Brain microvascular endothelial cell (primary cell): ENCODE measurements at regions not wholly inside any gene's neighbourhood (a gene's known extent, or its start where the extent isn't known, plus 50 kb on each side); places are given as distances from the start of the nearest gene placed in this dataset.

Source experiments
- DNase-seq: peaks from one replicate; pipeline ENCODE4 v3.0.0-alpha.2; 2020
- H3K27ac ChIP-seq: fragments of 250-450 bp; sonication (Bioruptor Pico); 2 replicates; pipeline ENCODE4 v1.5.1; 2020; ENCODE audit warnings: mild to moderate bottlenecking, moderate library complexity
- H3K27me3 ChIP-seq: fragments of 250-450 bp; sonication (Bioruptor Pico); replicated peaks from 2 replicates; pipeline ENCODE4 v1.5.1; 2020; ENCODE audit warnings: mild to moderate bottlenecking
- H3K36me3 ChIP-seq: fragments of 250-450 bp; sonication (Bioruptor Pico); replicated peaks from 2 replicates; pipeline ENCODE4 v1.5.1; 2020; ENCODE audit warnings: mild to moderate bottlenecking
- H3K4me3 ChIP-seq: 2 replicates; pipeline ENCODE4 v1.5.1; 2011; ENCODE audit warnings: low read depth, mild to moderate bottlenecking, control low read depth, low read length, moderate library complexity
- in situ Hi-C: cut with HindIII; loops from 2 replicates; pipeline ENCODE4 v1.10.0; 2017; ENCODE audit warnings: low sequenced_read_pairs, low pct_ligation_motif_present
- TF ChIP-seq, protein P1 (sequence below): IDR thresholded peaks from 2 replicates; pipeline ENCODE4 v1.5.1; 2011; ENCODE audit warnings: low read depth, mild to moderate bottlenecking, moderate library complexity, low read length, control low read depth, inconsistent platforms; ENCODE audit errors: missing control alignments

DNA sequence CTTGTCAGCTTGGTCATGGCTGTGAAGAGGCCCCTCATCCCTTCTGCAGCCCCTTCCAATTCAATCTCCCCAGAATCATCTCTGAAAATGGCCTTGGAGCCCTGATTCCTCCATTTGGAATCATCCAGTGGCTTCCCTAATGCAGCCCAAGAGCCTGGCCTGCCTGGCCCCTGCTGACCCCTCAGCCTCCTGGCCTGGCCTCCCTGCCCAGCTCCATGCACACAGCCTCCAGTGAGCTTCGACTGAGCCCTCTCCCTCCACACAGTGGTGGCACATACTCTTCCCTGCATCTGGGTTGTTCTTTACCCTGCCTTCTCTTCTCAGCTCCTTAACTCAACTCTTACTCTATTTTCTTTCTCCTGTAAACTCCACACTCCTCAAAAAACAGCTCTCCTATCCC is 120.9 kb downstream of the ANKRD60 start:
- in situ Hi-C loops = no loop called here
- DNase-seq = no peak
- TF ChIP-seq, protein P1, sequence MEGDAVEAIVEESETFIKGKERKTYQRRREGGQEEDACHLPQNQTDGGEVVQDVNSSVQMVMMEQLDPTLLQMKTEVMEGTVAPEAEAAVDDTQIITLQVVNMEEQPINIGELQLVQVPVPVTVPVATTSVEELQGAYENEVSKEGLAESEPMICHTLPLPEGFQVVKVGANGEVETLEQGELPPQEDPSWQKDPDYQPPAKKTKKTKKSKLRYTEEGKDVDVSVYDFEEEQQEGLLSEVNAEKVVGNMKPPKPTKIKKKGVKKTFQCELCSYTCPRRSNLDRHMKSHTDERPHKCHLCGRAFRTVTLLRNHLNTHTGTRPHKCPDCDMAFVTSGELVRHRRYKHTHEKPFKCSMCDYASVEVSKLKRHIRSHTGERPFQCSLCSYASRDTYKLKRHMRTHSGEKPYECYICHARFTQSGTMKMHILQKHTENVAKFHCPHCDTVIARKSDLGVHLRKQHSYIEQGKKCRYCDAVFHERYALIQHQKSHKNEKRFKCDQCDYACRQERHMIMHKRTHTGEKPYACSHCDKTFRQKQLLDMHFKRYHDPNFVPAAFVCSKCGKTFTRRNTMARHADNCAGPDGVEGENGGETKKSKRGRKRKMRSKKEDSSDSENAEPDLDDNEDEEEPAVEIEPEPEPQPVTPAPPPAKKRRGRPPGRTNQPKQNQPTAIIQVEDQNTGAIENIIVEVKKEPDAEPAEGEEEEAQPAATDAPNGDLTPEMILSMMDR = no peak
- no peak overlapping the region for H3K4me3 ChIP-seq
- H3K36me3 ChIP-seq = no peaks in the 10 kb centered on the region
- no peak overlapping the region for H3K27ac ChIP-seq
- no peaks in the 10 kb centered on the region for H3K27me3 ChIP-seq

DNA sequence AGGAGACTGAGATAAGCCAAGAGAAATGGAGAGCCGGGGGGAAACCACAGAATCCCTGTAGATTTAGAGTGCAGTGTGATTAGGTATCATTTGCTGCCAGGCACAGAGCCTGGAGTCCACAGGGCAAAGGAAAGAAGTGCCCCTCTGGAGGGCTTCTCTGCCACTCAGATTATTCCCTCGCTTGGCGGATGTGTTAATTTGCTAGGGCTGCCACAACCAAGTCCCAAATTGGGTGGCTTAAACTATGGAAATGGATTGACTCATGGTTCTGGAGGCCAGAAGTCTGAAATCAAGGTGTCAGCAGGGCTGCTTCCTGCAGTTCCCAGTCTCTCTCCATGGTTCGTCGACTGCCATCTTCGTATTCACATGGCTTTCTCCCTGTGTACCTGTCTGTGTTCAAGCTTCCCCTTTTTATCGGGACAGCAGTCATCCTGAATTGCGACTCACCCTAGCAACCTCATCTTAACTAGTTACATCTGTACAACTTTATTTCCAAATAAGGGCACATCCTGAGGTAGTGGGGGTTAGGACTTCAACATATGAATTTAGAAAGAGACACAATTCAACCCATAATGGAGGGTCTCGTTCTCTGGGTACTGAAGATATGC is 122.2 kb downstream of the ANKRD60 start:
- TF ChIP-seq, protein P1 = no peak
- no peak overlapping the region for H3K27ac ChIP-seq
- H3K27me3 ChIP-seq = no peaks in the 10 kb centered on the region
- no peak for DNase-seq
- no peaks in the 10 kb centered on the region for H3K36me3 ChIP-seq
- no peak overlapping the region for H3K4me3 ChIP-seq
- in situ Hi-C loops = no loop called here

DNA sequence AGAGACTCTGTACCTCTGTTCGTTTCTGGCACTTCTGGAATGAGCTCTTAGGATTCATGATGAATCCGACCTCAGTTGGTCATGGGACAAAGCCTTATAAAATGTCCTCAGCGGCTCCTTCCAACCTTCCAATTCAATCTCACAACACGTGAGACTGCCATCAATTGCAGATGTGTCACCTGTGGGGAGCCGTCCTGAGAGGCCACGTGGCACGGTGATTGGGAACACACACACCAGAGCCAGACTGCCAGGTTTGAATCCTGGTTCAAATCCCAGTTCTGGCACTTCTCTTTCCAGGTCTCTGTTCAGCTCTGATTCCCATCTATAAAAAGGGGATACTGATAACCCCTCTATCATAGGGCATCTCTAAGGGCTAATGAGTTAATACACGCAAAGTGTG is 124.5 kb downstream of the ANKRD60 start:
- H3K4me3 ChIP-seq = no peak overlapping the region
- H3K27ac ChIP-seq = no peak overlapping the region
- H3K27me3 ChIP-seq = no peaks in the 10 kb centered on the region
- TF ChIP-seq, protein P1 = no peak
- in situ Hi-C loops = no loop called here
- no peak for DNase-seq
- no peaks in the 10 kb centered on the region for H3K36me3 ChIP-seq

DNA sequence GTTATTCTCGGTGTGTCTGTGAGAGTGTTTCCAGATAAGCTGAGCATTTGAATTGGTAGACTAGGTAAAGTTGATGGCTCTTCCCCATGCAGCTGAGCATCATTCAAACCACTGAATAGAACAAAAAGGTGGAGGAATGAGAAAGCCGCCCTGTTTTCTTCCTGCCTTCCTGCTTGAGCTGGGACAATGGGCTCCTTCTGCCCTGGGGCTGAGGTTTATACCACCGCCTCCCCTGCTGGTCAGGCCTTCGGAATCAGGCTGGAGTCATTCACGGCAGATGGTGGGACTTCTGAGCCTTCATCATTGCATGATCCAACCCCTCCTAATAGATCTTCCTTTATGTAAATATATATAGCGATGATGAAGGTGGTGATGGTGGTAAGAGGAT is 124.9 kb downstream of the ANKRD60 start:
- no peak for DNase-seq
- Histone ChIP-seq H3K27ac (no peak overlapping the region), H3K36me3 (no peaks in the 10 kb centered on the region), H3K27me3 (no peaks in the 10 kb centered on the region), H3K4me3 (no peak overlapping the region)
- in situ Hi-C loops = no loop called here
- TF ChIP-seq, protein P1 = no peak

DNA sequence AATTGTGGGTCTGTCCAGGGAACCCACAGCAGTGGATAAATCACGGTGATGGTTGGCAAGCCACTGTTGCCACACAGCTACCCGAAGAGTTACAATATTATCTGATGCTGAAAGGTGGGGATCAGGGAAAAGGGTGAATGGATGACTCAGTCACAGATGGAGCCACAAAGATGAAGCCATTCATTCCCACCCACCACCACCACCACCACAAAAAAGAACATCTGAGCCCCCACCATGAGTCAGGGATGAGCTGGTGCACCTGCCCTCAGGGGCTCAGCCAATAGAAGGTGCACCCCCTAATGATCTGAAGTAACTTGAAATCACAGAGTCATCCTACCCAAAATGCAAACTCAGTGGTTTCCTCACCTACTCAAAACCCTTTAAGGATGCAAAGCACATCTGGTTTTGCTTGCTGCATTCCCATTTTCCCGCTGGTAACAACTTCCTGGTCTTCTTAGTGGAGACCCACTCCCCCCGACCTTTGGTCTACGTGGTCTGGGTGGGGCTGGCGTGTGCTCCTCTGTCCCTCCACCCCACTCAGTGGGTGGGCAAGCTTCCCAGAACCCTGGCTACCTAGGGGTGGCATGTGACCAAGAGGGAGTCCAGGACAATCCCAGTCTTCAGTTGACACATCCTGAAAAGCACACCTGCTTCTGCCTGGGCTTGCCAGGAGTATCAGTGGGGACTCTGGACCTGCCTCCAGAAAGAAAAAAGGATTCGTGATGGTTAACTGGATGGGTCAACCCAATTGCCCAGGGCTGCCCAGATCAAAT is 125.5 kb downstream of the ANKRD60 start:
- no peak overlapping the region for H3K4me3 ChIP-seq
- H3K27me3 ChIP-seq = no peaks in the 10 kb centered on the region
- TF ChIP-seq, protein P1 = no peak
- H3K36me3 ChIP-seq = no peaks in the 10 kb centered on the region
- in situ Hi-C loops = no loop called here
- H3K27ac ChIP-seq = no peak overlapping the region
- no peak for DNase-seq
